Adrenal gland (tissue), 9 donors: ENCODE measurements at regions not wholly inside any gene's neighbourhood (a gene's known extent, or its start where the extent isn't known, plus 50 kb on each side); places are given as distances from the start of the nearest gene placed in this dataset.

Experiments
- DNase-seq, 7 donors: peaks; one replicate each; pipeline ENCODE4 v3.0.0-alpha.2; 2019 to 2020
- H3K27ac ChIP-seq, 5 donors: fragments of 200-600 bp; sonication (generic) in 4 of 5; 1 replicate in 3 of 5; 2 replicates in 2 of 5; pipeline versions ENCODE4 v1.5.1 to v1.8.0; 2016 to 2020; ENCODE audit warnings: mild to moderate bottlenecking in 1 of 5
- H3K27me3 ChIP-seq: fragments of 200-600 bp; 2 replicates; pipeline ENCODE4 v1.8.0; 2021
- H3K36me3 ChIP-seq, 2 donors: fragments of 200-600 bp; replicated peaks in 1 of 2; 1 replicate in 1 of 2; 2 replicates in 1 of 2; pipeline versions ENCODE4 v1.5.1 to v1.8.0; 2018 to 2022
- H3K4me1 ChIP-seq, 2 donors: fragments of 200-600 bp; replicated peaks in 1 of 2; 1 replicate in 1 of 2; 2 replicates in 1 of 2; pipeline versions ENCODE4 v1.5.1 to v1.8.0; 2018 to 2021
- H3K4me3 ChIP-seq, 4 donors: fragments of 200-600 bp; sonication (generic) in 3 of 4; one replicate each; pipeline ENCODE4 v1.5.1; 2016 to 2018
- H3K9me3 ChIP-seq, 3 donors: fragments of 200-600 bp; sonication (generic) in 1 of 3; replicated peaks in 1 of 3; 1 replicate in 2 of 3; 2 replicates in 1 of 3; pipeline versions ENCODE4 v1.5.1 to v1.8.0; 2016 to 2021
- POLR2A ChIP-seq, 2 donors: fragments of 450-650 bp; IDR thresholded peaks; one replicate each; pipeline ENCODE4 v1.6.1; 2017; ENCODE audit warnings: antibody characterized with exemption in 2 of 2, mild to moderate bottlenecking in 2 of 2, moderate library complexity in 1 of 2
- WGBS, 4 donors: extraction: QIAGEN DNeasy Blood & Tissue Kit in 2 of 4; methylation state at CpG; one replicate each; pipeline versions ENCODE4 v1.1.5 to v1.1.7; 2013 to 2017; 5-methylcytosine and 5-hydroxymethylcytosine counted together
- intact Hi-C, 2 donors: fragments of 100-400 bp; cut with DNase I; formaldehyde crosslinking; loops; one replicate each; pipeline versions ENCODE4 v1.14.1 to v1.15.0; 2022 to 2023
- TF ChIP-seq, protein P1 (sequence below), 6 experiments: fragments of 450-650 bp in 4 of 6; fragments of 200-600 bp in 2 of 6; sonication (generic) in 1 of 6; IDR thresholded peaks; 1 replicate in 5 of 6; 2 replicates in 1 of 6; pipeline versions ENCODE4 v1.5.1 to v1.8.0; 2016 to 2021; ENCODE audit warnings: antibody characterized with exemption in 6 of 6, mild to moderate bottlenecking in 2 of 6, moderate library complexity in 1 of 6
- donor health status: healthy with polysubstance abuse.
- donor health status: Bipolar disorder and iron deficiency.
- donor health status: DM: yes; HTN: yes; CAD: no.
- donor health status: DM: no; HTN: no; CAD: no.
- donor health status: DM: no; HTN: no; CAD: no.

DNA sequence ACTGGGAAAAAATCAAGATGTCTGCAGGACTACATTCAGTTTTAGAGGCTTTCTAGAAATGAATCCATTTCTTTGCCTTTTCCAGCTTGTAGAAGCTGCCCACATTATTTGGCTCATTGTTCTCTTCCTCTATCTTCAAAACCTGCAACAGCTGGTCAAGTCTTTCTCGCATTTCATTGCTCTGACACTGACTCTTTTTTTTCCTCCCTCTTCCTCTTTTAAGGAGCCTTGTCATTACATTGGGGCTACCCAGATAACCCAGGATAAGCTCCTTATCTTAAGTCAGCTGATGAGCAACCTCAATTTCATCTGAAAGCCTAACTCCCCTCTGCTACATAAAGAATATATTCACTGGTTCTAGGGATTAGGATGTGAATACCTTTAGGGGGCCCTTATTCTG is 53.2 kb upstream of the CEP162 start:
- Histone ChIP-seq H3K9me3 (no peaks in the 10 kb centered on the region), H3K36me3 (no peaks in the 10 kb centered on the region), H3K4me1 (no peaks in the 10 kb centered on the region), H3K4me3 (no peak overlapping the region), H3K27ac (no peak overlapping the region), H3K27me3 (no peaks in the 10 kb centered on the region)
- 76 to 81% (median 78%) methylated on average over 1 of the region's 1 CpG for WGBS, 4 donors
- intact Hi-C loops: no loop called here
- no peak for DNase-seq
- no peak for TF ChIP-seq POLR2A (IDR thresholded peaks at IDR 0.05)
- TF ChIP-seq, protein P1, sequence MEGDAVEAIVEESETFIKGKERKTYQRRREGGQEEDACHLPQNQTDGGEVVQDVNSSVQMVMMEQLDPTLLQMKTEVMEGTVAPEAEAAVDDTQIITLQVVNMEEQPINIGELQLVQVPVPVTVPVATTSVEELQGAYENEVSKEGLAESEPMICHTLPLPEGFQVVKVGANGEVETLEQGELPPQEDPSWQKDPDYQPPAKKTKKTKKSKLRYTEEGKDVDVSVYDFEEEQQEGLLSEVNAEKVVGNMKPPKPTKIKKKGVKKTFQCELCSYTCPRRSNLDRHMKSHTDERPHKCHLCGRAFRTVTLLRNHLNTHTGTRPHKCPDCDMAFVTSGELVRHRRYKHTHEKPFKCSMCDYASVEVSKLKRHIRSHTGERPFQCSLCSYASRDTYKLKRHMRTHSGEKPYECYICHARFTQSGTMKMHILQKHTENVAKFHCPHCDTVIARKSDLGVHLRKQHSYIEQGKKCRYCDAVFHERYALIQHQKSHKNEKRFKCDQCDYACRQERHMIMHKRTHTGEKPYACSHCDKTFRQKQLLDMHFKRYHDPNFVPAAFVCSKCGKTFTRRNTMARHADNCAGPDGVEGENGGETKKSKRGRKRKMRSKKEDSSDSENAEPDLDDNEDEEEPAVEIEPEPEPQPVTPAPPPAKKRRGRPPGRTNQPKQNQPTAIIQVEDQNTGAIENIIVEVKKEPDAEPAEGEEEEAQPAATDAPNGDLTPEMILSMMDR (IDR thresholded peaks at IDR 0.05): no peak

- H3K4me1 ChIP-seq: no peaks in the 10 kb centered on the region
- H3K9me3 ChIP-seq: no peaks in the 10 kb centered on the region
- TF ChIP-seq POLR2A (IDR thresholded peaks at IDR 0.05): no peak
- TF ChIP-seq, protein P1 (IDR thresholded peaks at IDR 0.05): no peak
- H3K4me3 ChIP-seq: no peak overlapping the region
- intact Hi-C loops: no loop called here
- no peak for DNase-seq
- no peaks in the 10 kb centered on the region for H3K27me3 ChIP-seq
- no peaks in the 10 kb centered on the region for H3K36me3 ChIP-seq
- H3K27ac ChIP-seq: no peak overlapping the region
Measured at GRCh38 chr6:84280030-84280429, 52.6 kb upstream of the CEP162 start.

DNA sequence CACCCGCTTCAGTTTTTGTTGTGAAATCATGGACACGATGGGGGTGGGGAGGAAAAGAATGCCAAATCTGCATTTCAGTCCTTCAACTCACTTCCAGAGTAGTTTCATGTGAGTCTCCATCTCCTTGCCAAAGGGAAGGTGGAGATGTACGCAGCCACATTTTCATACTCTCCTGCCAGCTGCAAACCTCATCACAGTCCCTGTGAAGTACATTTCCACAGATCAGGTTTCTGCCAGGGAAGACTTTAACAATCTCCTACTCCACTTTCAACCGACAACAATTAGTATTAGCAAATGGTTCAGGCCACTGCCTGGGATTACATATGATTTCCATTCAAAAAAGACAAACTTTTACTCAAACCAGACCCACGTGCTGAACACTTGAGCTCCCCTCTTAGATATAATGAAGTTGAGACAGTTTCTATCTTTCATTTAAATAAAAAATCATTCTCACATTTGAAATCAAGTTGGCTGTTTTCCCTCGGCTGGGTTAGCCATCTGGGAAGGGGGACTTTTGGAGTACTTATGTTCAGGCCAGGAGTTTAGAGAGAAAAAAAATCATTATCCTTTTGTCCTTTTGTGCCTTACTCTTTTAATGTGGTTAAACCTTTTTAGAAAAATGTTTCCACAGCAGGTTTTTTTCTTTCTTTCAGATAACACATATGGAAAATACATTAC is 51.0 kb upstream of the CEP162 start:
- TF ChIP-seq, protein P1 (IDR thresholded peaks at IDR 0.05): no peak
- no peak for TF ChIP-seq POLR2A (IDR thresholded peaks at IDR 0.05)
- no peaks in the 10 kb centered on the region for H3K36me3 ChIP-seq
- 54 to 67% (median 61%) methylated on average over 6 of the region's 6 CpGs for WGBS, 4 donors
- no peak overlapping the region for H3K27ac ChIP-seq
- H3K4me3 ChIP-seq: no peak overlapping the region
- H3K9me3 ChIP-seq: no peaks in the 10 kb centered on the region
- no peak for DNase-seq
- no peaks in the 10 kb centered on the region for H3K27me3 ChIP-seq
- intact Hi-C loops: no loop called here
- no peaks in the 10 kb centered on the region for H3K4me1 ChIP-seq
